T-helper 17 cell (primary cell): ENCODE measurements at regions not wholly inside any gene's neighbourhood (a gene's known extent, or its start where the extent isn't known, plus 50 kb on each side); places are given as distances from the start of the nearest gene placed in this dataset.

Experiments used
- ATAC-seq: fragments of 150-1000 bp; cut with Tn5 transposase; 2 replicates; pipeline ENCODE4 v1.10.0; 2021; ENCODE audit warnings: mild to moderate bottlenecking, moderate library complexity
- DNase-seq, 3 donors: peaks; one replicate each; pipeline versions ENCODE4 v3.0.0 to v3.0.0-alpha.2; 2020 to 2021
- H3K9me3 ChIP-seq: one replicate; pipeline ENCODE4 v1.7.0; 2013; ENCODE audit warnings: low read length, mild to moderate bottlenecking; ENCODE audit not compliant: control insufficient read depth, poor library complexity, severe bottlenecking
- H3K27ac Mint-ChIP-seq: one replicate; pipeline ENCODE4 v1.8.0; 2022; ENCODE audit warnings: mild to moderate bottlenecking, moderate library complexity, mixed read lengths
- H3K27me3 Mint-ChIP-seq: one replicate; pipeline ENCODE4 v1.8.0; 2022; ENCODE audit warnings: mixed read lengths
- H3K36me3 Mint-ChIP-seq: one replicate; pipeline ENCODE4 v1.8.0; 2022; ENCODE audit warnings: low read depth, mixed read lengths
- H3K4me1 Mint-ChIP-seq: one replicate; pipeline ENCODE4 v1.8.0; 2022; ENCODE audit warnings: mild to moderate bottlenecking, mixed read lengths
- H3K4me3 Mint-ChIP-seq: one replicate; pipeline ENCODE4 v1.8.0; 2022; ENCODE audit warnings: mild to moderate bottlenecking, moderate library complexity, mixed read lengths

GRCh38 chr3:72576563-72576962, 271.7 kb downstream of the SHQ1 start:
- Mint-ChIP-seq H3K27me3 (peaks cover 18% of the 10 kb centered on the region), H3K4me3 (no peak overlapping the region), H3K4me1 (peaks cover 2% of the 10 kb centered on the region), H3K27ac (no peak overlapping the region), H3K36me3 (peaks cover 3% of the 10 kb centered on the region)
- no peaks in the 10 kb centered on the region for H3K9me3 ChIP-seq
- ATAC-seq: no peak
- DNase-seq: no peak

GRCh38 chr3:72574144-72574543, 274.1 kb downstream of the SHQ1 start:
- no peaks in the 10 kb centered on the region for H3K9me3 ChIP-seq
- DNase-seq: no peak
- H3K36me3 Mint-ChIP-seq: peaks cover 3% of the 10 kb centered on the region
- H3K4me1 Mint-ChIP-seq: peaks cover 2% of the 10 kb centered on the region
- H3K4me3 Mint-ChIP-seq: no peak overlapping the region
- H3K27ac Mint-ChIP-seq: no peak overlapping the region
- ATAC-seq: no peak
- H3K27me3 Mint-ChIP-seq: peaks cover 12% of the 10 kb centered on the region

DNA sequence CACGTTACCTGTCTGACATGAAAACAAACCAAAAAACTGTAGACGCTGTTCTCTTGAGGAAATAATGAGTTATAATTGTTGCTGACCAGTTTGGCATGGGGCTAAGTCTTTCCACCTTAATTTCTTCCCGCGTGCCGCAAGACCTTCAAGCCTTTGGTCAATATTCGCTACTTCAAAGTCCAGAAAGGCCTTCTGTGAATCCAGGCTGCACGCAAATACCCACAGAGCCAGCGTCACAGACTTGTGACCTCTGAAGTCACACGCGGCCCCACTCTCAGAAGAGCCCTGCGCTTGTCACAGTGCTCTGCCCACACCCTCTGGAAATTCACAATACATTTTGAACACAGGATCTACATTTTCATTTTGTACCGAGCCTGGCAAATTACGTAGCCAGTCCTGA, 275.2 kb downstream of the SHQ1 start:
- no peak overlapping the region for H3K27ac Mint-ChIP-seq
- DNase-seq (no peak), ATAC-seq (no peak)
- no peak overlapping the region for H3K4me3 Mint-ChIP-seq
- H3K9me3 ChIP-seq: no peaks in the 10 kb centered on the region
- H3K27me3 Mint-ChIP-seq: peaks cover 12% of the 10 kb centered on the region
- peaks cover 3% of the 10 kb centered on the region for H3K36me3 Mint-ChIP-seq
- H3K4me1 Mint-ChIP-seq: peaks cover 2% of the 10 kb centered on the region

DNA sequence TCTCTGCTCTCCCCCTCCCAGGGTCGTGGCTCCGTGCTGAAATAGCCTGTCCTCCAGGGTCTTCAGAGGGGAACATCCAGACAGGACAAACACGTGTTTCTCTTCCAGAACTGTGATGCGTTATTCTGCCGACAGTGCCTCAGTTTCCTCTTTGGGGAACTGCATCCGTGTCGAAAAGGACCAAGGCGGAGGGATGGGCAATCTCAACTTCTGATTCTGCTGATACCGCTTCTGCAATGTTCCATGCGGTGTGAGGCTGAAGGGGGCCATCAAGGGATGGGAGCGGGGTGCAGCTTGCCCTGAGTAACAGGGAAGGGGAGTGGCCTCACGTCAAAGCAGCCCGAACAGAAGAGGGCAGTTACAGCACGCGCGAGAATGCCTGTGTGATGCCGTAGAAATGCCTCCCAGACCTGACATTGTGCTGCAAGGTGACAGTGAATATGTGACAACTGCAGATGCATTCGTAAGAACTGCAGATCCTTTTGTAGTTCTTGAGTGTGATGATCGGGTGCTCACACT, 275.7 kb downstream of the SHQ1 start:
- H3K27ac Mint-ChIP-seq: no peak overlapping the region
- H3K4me3 Mint-ChIP-seq: no peak overlapping the region
- no peak for DNase-seq
- peaks cover 2% of the 10 kb centered on the region for H3K4me1 Mint-ChIP-seq
- no peaks in the 10 kb centered on the region for H3K36me3 Mint-ChIP-seq
- peaks cover 9% of the 10 kb centered on the region for H3K27me3 Mint-ChIP-seq
- no peaks in the 10 kb centered on the region for H3K9me3 ChIP-seq
- no peak for ATAC-seq

GRCh38 chr3:72571638-72572114, 276.6 kb downstream of the SHQ1 start:
- H3K27ac Mint-ChIP-seq: no peak overlapping the region
- no peak overlapping the region for H3K4me3 Mint-ChIP-seq
- no peak for DNase-seq
- no peaks in the 10 kb centered on the region for H3K4me1 Mint-ChIP-seq
- H3K27me3 Mint-ChIP-seq: peaks cover 6% of the 10 kb centered on the region
- no peaks in the 10 kb centered on the region for H3K36me3 Mint-ChIP-seq
- H3K9me3 ChIP-seq: no peaks in the 10 kb centered on the region
- ATAC-seq: no peak

DNA sequence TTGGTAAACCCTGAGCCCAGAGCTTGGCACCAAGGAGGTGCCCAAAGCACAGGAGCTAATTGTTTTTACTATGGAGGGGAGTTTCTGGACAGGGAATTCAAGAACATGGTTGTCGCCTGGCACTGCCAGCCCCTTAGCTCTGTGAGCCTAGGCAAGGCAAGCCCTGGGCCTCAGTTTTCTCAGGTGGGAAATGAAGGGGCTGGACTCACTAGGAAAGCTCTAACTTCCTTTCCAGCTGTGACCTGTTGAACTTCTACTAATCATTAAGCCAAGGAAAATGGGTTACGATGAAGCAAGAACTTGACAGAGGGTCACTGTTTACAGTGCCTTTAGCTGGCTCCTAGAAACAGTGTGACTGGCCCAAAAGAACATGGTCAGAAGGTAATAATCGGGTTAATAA, 277.2 kb downstream of the SHQ1 start:
- H3K4me1 Mint-ChIP-seq: no peaks in the 10 kb centered on the region
- no peak for ATAC-seq
- peaks cover 6% of the 10 kb centered on the region for H3K27me3 Mint-ChIP-seq
- H3K4me3 Mint-ChIP-seq: no peak overlapping the region
- no peak overlapping the region for H3K27ac Mint-ChIP-seq
- DNase-seq: no peak
- H3K9me3 ChIP-seq: no peaks in the 10 kb centered on the region
- no peaks in the 10 kb centered on the region for H3K36me3 Mint-ChIP-seq

DNA sequence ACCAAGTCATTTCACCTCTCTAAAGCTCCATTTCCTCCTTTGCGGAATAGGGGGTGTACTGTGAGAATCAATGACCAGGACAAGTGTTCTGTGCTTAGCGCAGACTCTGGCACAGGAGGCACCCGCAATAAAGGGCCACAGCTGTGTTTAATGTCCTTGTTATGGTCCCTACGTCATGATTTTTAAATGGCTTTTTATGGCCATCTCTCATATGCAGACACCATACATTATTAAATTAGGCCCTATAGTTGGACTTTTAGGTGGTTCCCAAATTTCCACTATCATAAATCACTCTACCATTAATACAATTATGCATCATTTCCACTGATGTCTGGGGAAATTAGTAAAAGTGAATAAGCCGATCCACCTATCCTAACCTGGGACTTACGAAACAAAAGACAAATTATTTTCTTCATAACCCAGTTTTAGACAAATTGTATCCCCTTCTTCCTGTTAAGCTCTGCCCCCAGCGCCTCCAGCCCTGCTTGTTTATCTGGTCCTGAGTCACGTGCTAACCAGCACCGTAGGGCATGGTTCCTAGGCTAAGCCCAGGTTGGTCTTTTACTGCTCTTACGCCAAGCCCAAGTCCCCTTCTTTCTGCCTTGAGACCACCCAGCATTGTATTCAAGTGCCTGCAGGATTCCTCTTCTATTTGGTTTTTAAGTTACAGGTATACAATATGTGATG, 278.3 kb downstream of the SHQ1 start:
- Mint-ChIP-seq H3K4me1 (no peaks in the 10 kb centered on the region), H3K36me3 (no peaks in the 10 kb centered on the region), H3K27me3 (peaks cover 6% of the 10 kb centered on the region), H3K4me3 (no peak overlapping the region), H3K27ac (no peak overlapping the region)
- ATAC-seq: no peak
- H3K9me3 ChIP-seq: no peaks in the 10 kb centered on the region
- DNase-seq: no peak

DNA sequence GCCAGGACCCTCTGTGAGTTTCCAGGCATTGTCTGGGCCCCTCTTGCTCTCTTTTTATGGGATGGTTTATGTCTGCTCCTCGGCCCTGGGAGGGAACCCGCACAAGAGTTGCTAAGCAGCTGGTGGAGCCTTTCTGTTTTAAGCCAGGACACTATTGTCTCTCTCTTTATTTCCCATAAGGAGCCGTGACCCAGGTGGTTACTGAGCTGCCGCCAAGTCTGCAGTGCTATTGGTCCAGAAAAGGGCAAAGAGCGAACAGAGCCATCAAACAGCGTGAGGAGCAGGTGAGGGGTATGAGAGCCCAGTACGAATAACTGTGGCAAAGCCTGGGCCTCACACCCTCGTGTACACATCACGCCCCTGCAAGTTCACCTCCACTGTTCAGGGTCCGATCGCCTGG, 280.2 kb downstream of the SHQ1 start:
- no peak for ATAC-seq

GRCh38 chr3:72567474-72567873, 280.8 kb downstream of the SHQ1 start:
- ATAC-seq (no peak), DNase-seq (no peak)
- H3K27me3 Mint-ChIP-seq: peaks cover 5% of the 10 kb centered on the region
- no peaks in the 10 kb centered on the region for H3K36me3 Mint-ChIP-seq
- H3K4me1 Mint-ChIP-seq: no peaks in the 10 kb centered on the region
- no peaks in the 10 kb centered on the region for H3K9me3 ChIP-seq
- no peak overlapping the region for H3K27ac Mint-ChIP-seq
- no peak overlapping the region for H3K4me3 Mint-ChIP-seq

More for the DNA sequence above, 280.2 kb downstream of the SHQ1 start:
- no peak for DNase-seq
- Mint-ChIP-seq H3K27me3 (peaks cover 6% of the 10 kb centered on the region), H3K36me3 (no peaks in the 10 kb centered on the region), H3K27ac (no peak overlapping the region), H3K4me1 (no peaks in the 10 kb centered on the region), H3K4me3 (no peak overlapping the region)
- no peaks in the 10 kb centered on the region for H3K9me3 ChIP-seq

DNA sequence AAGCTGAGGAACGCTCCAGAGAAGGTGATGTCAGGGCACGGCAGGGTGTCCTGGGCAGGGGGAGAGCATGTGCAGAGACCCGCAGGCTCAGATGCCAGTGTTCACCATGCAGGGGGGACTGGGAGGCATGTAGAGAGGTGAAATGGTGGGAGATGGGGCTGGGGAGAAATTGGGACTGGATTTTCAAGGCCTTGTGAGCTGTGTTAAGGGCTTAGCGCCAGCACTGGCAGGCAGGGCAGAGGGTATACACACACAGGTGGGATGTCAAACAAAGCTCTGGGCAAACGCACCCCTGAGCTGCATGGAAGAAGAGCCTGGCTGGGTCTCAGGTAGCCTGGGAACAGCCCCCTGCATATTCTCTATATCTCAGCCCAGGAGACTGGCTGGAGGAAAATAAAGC, 282.7 kb downstream of the SHQ1 start:
- no peaks in the 10 kb centered on the region for H3K36me3 Mint-ChIP-seq
- H3K4me1 Mint-ChIP-seq: no peaks in the 10 kb centered on the region
- H3K27me3 Mint-ChIP-seq: no peaks in the 10 kb centered on the region
- no peak overlapping the region for H3K4me3 Mint-ChIP-seq
- DNase-seq (no peak), ATAC-seq (no peak)
- peak overlapping the region; percentile 39 for H3K27ac Mint-ChIP-seq
- no peaks in the 10 kb centered on the region for H3K9me3 ChIP-seq

DNA sequence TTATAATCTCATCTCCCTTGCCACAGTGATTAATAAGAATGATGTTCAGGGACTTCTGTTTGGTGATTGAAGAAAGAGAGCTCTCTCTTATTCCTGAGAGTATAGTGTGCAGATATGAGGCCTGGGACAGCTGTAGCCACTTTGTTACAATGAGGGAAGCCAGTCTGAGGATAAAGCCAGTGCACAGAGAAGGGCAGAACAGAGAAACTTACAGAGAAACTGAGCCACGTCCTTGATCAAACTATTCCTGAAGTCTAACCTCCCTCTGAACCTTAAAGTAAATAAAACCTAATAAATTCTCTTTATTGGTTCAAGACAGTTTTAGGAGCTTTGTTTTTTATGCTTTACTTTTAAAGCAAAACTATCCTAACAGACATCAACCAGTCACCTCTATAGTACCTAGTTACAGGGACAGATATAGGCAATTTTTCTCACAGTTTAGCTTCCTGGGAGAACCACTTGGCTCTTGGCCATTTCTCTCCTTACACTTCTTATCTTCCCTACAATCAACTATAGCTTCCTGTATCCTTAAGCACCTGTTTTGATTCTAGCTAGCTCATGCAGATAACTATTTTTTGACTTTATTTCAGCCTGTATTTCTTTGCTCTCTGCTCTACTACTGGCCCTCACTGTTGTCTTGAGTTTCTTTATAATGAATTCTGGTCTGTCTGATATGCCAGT, 284.4 kb downstream of the SHQ1 start:
- no peaks in the 10 kb centered on the region for H3K9me3 ChIP-seq
- H3K36me3 Mint-ChIP-seq: no peaks in the 10 kb centered on the region
- ATAC-seq (no peak), DNase-seq (no peak)
- no peaks in the 10 kb centered on the region for H3K4me1 Mint-ChIP-seq
- no peak overlapping the region for H3K4me3 Mint-ChIP-seq
- H3K27ac Mint-ChIP-seq: no peak overlapping the region
- no peaks in the 10 kb centered on the region for H3K27me3 Mint-ChIP-seq

GRCh38 chr3:72560846-72561675, 287.2 kb downstream of the SHQ1 start:
- H3K27ac Mint-ChIP-seq: no peak overlapping the region
- no peaks in the 10 kb centered on the region for H3K9me3 ChIP-seq
- no peaks in the 10 kb centered on the region for H3K36me3 Mint-ChIP-seq
- H3K4me1 Mint-ChIP-seq: no peaks in the 10 kb centered on the region
- H3K27me3 Mint-ChIP-seq: no peaks in the 10 kb centered on the region
- DNase-seq: no peak
- no peak overlapping the region for H3K4me3 Mint-ChIP-seq
- ATAC-seq: no peak

DNA sequence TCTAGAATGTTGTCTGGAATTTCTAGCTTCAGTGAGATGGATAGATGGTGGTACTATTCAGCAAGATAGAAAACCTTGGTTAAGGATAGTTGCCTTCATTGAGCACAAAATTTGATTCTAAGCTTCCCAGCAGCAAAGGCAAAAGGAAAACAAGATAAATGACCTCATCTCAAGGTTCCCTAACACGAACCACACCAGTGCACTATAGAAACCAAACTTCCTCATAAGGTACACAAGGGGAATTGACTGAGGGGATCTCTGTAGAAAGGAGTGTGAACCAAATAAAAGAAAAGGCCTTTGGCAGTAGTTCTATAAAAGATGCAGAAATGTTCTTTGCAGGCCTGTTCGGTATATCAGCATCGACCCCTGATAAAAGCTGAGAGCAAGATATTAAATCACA, 288.9 kb downstream of the SHQ1 start:
- no peaks in the 10 kb centered on the region for H3K4me1 Mint-ChIP-seq
- H3K9me3 ChIP-seq: no peaks in the 10 kb centered on the region
- H3K27ac Mint-ChIP-seq: no peak overlapping the region
- H3K4me3 Mint-ChIP-seq: no peak overlapping the region
- no peaks in the 10 kb centered on the region for H3K36me3 Mint-ChIP-seq
- DNase-seq: no peak
- ATAC-seq: no peak
- no peaks in the 10 kb centered on the region for H3K27me3 Mint-ChIP-seq
